Neural progenitor cell (in vitro differentiated cells): ENCODE measurements at regions not wholly inside any gene's neighbourhood (a gene's known extent, or its start where the extent isn't known, plus 50 kb on each side); places are given as distances from the start of the nearest gene placed in this dataset.

Source experiments
- DNase-seq: peaks from one replicate; pipeline ENCODE4 v3.0.0-alpha.2; 2016; ENCODE audit warnings: low spot score
- H2AFZ ChIP-seq: fragments of 200-600 bp; sonication (generic); replicated peaks from 2 replicates; pipeline ENCODE4 v1.6.1; 2016; ENCODE audit warnings: antibody characterized with exemption
- H3F3A ChIP-seq: fragments of 200-600 bp; sonication (generic); 2 replicates; pipeline ENCODE4 v1.6.1; 2016; ENCODE audit warnings: antibody characterized with exemption, low read depth
- H3K27ac ChIP-seq: fragments of 200-600 bp; sonication (generic); 2 replicates; pipeline ENCODE4 v1.5.1; 2016; ENCODE audit warnings: mild to moderate bottlenecking
- H3K27me3 ChIP-seq: fragments of 200-600 bp; sonication (generic); 2 replicates; pipeline ENCODE4 v1.6.1; 2016; ENCODE audit warnings: mild to moderate bottlenecking, moderate library complexity
- H3K36me3 ChIP-seq: fragments of 200-600 bp; sonication (generic); 2 replicates; pipeline ENCODE4 v1.5.1; 2016
- H3K4me1 ChIP-seq: fragments of 200-600 bp; sonication (generic); 2 replicates; pipeline ENCODE4 v1.6.1; 2016; ENCODE audit warnings: mixed run types
- H3K4me2 ChIP-seq: fragments of 200-600 bp; sonication (generic); 2 replicates; pipeline ENCODE4 v1.6.1; 2016
- H3K4me3 ChIP-seq: fragments of 200-600 bp; sonication (generic); 2 replicates; pipeline ENCODE4 v1.5.1; 2016
- H3K79me2 ChIP-seq: fragments of 200-600 bp; sonication (generic); 2 replicates; pipeline ENCODE4 v1.6.1; 2016; ENCODE audit warnings: low read depth
- H3K9ac ChIP-seq: fragments of 200-600 bp; sonication (generic); 2 replicates; pipeline ENCODE4 v1.6.1; 2016
- H3K9me3 ChIP-seq: fragments of 200-600 bp; sonication (generic); 2 replicates; pipeline ENCODE4 v1.5.1; 2016; ENCODE audit warnings: low read depth
- H4K20me1 ChIP-seq: fragments of 200-600 bp; sonication (generic); 2 replicates; pipeline ENCODE4 v1.6.1; 2016; ENCODE audit warnings: low read depth
- H3K27ac Mint-ChIP-seq: 3 replicates; pipeline ENCODE4 v1.8.0; 2021; ENCODE audit warnings: mixed read lengths
- H3K27me3 Mint-ChIP-seq: 2 replicates; pipeline ENCODE4 v1.8.0; 2022; ENCODE audit warnings: low read depth, mild to moderate bottlenecking, inconsistent platforms, moderate library complexity, mixed read lengths; ENCODE audit not compliant: insufficient read depth
- H3K36me3 Mint-ChIP-seq: 3 replicates; pipeline ENCODE4 v1.8.0; 2021; ENCODE audit warnings: mixed read lengths
- H3K4me1 Mint-ChIP-seq: 3 replicates; pipeline ENCODE4 v1.8.0; 2021; ENCODE audit warnings: mixed read lengths
- H3K4me3 Mint-ChIP-seq: 3 replicates; pipeline ENCODE4 v1.8.0; 2021; ENCODE audit warnings: mild to moderate bottlenecking, moderate library complexity, mixed read lengths
- H3K9me3 Mint-ChIP-seq: 3 replicates; pipeline ENCODE4 v1.8.0; 2020; ENCODE audit warnings: mixed read lengths
- CTCF ChIP-seq: fragments of 200-600 bp; sonication (generic); IDR thresholded peaks from 2 replicates; pipeline ENCODE4 v1.5.1; 2017; ENCODE audit warnings: antibody characterized with exemption, mild to moderate bottlenecking
- EZH2 ChIP-seq: fragments of 200-600 bp; sonication (generic); IDR thresholded peaks from 2 replicates; pipeline ENCODE4 v1.6.1; 2017; ENCODE audit warnings: antibody characterized with exemption, mild to moderate bottlenecking, moderate library complexity
- EZH2phosphoT487 ChIP-seq: fragments of 200-600 bp; sonication (generic); IDR thresholded peaks from 2 replicates; pipeline ENCODE4 v1.6.1; 2017; ENCODE audit warnings: antibody characterized with exemption

- no peak for TF ChIP-seq EZH2
- no peak overlapping the region for H3K4me3 ChIP-seq
- no peak overlapping the region for H2AFZ ChIP-seq
- H4K20me1 ChIP-seq = no peaks in the 10 kb centered on the region
- H3K4me1 Mint-ChIP-seq = no peaks in the 10 kb centered on the region
- H3K79me2 ChIP-seq = no peaks in the 10 kb centered on the region
- no peak overlapping the region for H3K27ac Mint-ChIP-seq
- no peak overlapping the region for H3K4me3 Mint-ChIP-seq
- H3F3A ChIP-seq = no peaks in the 10 kb centered on the region
- H3K27ac ChIP-seq = no peak overlapping the region
- H3K9me3 ChIP-seq = no peaks in the 10 kb centered on the region
- H3K27me3 ChIP-seq = no peaks in the 10 kb centered on the region
- no peaks in the 10 kb centered on the region for H3K9me3 Mint-ChIP-seq
- H3K36me3 ChIP-seq = no peaks in the 10 kb centered on the region
- DNase-seq = no peak
- no peak overlapping the region for H3K9ac ChIP-seq
- H3K4me2 ChIP-seq = no peak overlapping the region
- H3K4me1 ChIP-seq = no peaks in the 10 kb centered on the region
- H3K27me3 Mint-ChIP-seq = no peaks in the 10 kb centered on the region
- H3K36me3 Mint-ChIP-seq = no peaks in the 10 kb centered on the region
Measured at GRCh38 chr5:147981074-147981473, 74.7 kb upstream of the C5orf46 start.

GRCh38 chr5:147979761-147980160 is 73.4 kb upstream of the C5orf46 start:
- no peaks in the 10 kb centered on the region for H3K4me1 ChIP-seq
- H3K9me3 Mint-ChIP-seq = no peaks in the 10 kb centered on the region
- DNase-seq = no peak
- H3K9ac ChIP-seq = no peak overlapping the region
- no peak for TF ChIP-seq CTCF
- TF ChIP-seq EZH2phosphoT487 = no peak
- TF ChIP-seq EZH2 = no peak
- H3K27ac ChIP-seq = no peak overlapping the region
- H3K4me2 ChIP-seq = no peak overlapping the region
- H3K4me1 Mint-ChIP-seq = no peaks in the 10 kb centered on the region
- H3K36me3 Mint-ChIP-seq = no peaks in the 10 kb centered on the region
- H3K4me3 ChIP-seq = no peak overlapping the region
- no peak overlapping the region for H3K27ac Mint-ChIP-seq
- H4K20me1 ChIP-seq = no peaks in the 10 kb centered on the region
- no peaks in the 10 kb centered on the region for H3K36me3 ChIP-seq
- H3K9me3 ChIP-seq = no peaks in the 10 kb centered on the region
- H3K4me3 Mint-ChIP-seq = no peak overlapping the region
- H3K27me3 ChIP-seq = no peaks in the 10 kb centered on the region
- no peaks in the 10 kb centered on the region for H3K27me3 Mint-ChIP-seq
- H3F3A ChIP-seq = no peaks in the 10 kb centered on the region
- H2AFZ ChIP-seq = no peak overlapping the region
- no peaks in the 10 kb centered on the region for H3K79me2 ChIP-seq

GRCh38 chr5:147972076-147972840 is 65.9 kb upstream of the C5orf46 start:
- no peaks in the 10 kb centered on the region for H3K9me3 Mint-ChIP-seq
- H3K79me2 ChIP-seq = no peaks in the 10 kb centered on the region
- no peak overlapping the region for H3K4me3 Mint-ChIP-seq
- DNase-seq = no peak
- no peaks in the 10 kb centered on the region for H3K27me3 ChIP-seq
- H3K4me3 ChIP-seq = no peak overlapping the region
- TF ChIP-seq CTCF = no peak
- no peak for TF ChIP-seq EZH2
- TF ChIP-seq EZH2phosphoT487 = no peak
- no peaks in the 10 kb centered on the region for H3K36me3 ChIP-seq
- no peak overlapping the region for H3K4me2 ChIP-seq
- H3K27me3 Mint-ChIP-seq = no peaks in the 10 kb centered on the region
- no peak overlapping the region for H3K27ac Mint-ChIP-seq
- H3K4me1 Mint-ChIP-seq = no peaks in the 10 kb centered on the region
- no peaks in the 10 kb centered on the region for H3K36me3 Mint-ChIP-seq
- peaks cover 20% of the 10 kb centered on the region for H3K4me1 ChIP-seq
- H3K27ac ChIP-seq = no peak overlapping the region
- no peaks in the 10 kb centered on the region for H4K20me1 ChIP-seq
- no peak overlapping the region for H3K9ac ChIP-seq
- H3F3A ChIP-seq = no peaks in the 10 kb centered on the region
- H3K9me3 ChIP-seq = no peaks in the 10 kb centered on the region
- H2AFZ ChIP-seq = no peak overlapping the region

GRCh38 chr5:147971472-147971871 is 65.1 kb upstream of the C5orf46 start:
- no peaks in the 10 kb centered on the region for H3K9me3 Mint-ChIP-seq
- Histone ChIP-seq H3F3A (no peaks in the 10 kb centered on the region), H3K9me3 (no peaks in the 10 kb centered on the region), H3K4me1 (peaks cover 20% of the 10 kb centered on the region), H3K4me2 (no peak overlapping the region), H3K79me2 (no peaks in the 10 kb centered on the region), H3K27me3 (no peaks in the 10 kb centered on the region), H3K9ac (no peak overlapping the region), H2AFZ (no peak overlapping the region), H3K36me3 (no peaks in the 10 kb centered on the region), H4K20me1 (no peaks in the 10 kb centered on the region), H3K4me3 (no peak overlapping the region), H3K27ac (no peak overlapping the region)
- no peaks in the 10 kb centered on the region for H3K4me1 Mint-ChIP-seq
- H3K36me3 Mint-ChIP-seq = no peaks in the 10 kb centered on the region
- no peak overlapping the region for H3K4me3 Mint-ChIP-seq
- TF ChIP-seq EZH2 (no peak), EZH2phosphoT487 (no peak), CTCF (no peak)
- no peak for DNase-seq
- no peaks in the 10 kb centered on the region for H3K27me3 Mint-ChIP-seq
- H3K27ac Mint-ChIP-seq = no peak overlapping the region
